ENCODE measurements at regions not wholly inside any gene's neighbourhood (a gene's known extent, or its start where the extent isn't known, plus 50 kb on each side); places are given as distances from the start of the nearest gene placed in this dataset.

DNA sequence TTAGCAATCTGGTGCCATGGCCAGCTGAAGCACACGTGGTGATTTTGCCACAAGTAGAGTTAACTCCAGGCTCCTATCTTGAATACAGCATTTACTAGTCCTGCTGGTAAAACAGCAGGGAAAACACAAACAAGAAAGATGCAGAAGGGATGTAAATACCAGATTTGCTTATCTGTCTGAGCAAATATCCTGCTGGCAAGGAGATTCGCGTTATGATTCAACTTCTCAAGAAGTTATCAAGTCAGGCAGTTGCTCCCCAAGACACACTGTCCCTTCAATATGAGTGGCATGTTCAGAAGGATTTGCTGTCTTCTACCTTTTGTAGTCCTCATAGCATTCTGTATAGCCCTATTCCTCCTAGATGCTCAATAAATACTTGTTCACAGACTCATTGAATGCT, 171.2 kb upstream of the EGLN3 start:
- TF ChIP-seq CTCF (optimal IDR thresholded peaks at IDR 0.05 in 1 of 3, IDR thresholded peaks at IDR 0.05 in 1 of 3, conservative IDR thresholded peaks at IDR 0.05 in 1 of 3; ENCODE audit: extremely low read depth in 1 of 3, insufficient read depth in 2 of 3, low read length in 3 of 3) (no peak), EZH2 (IDR thresholded peaks at IDR 0.05; ENCODE audit: low read length) (no peak)

All from keratinocyte (primary cell).